ENCODE measurements at regions not wholly inside any gene's neighbourhood (a gene's known extent, or its start where the extent isn't known, plus 50 kb on each side); places are given as distances from the start of the nearest gene placed in this dataset.
"Not testable (repeated sequence)": the region's sequence is repeated elsewhere in the genome, so short reads cannot be mapped to it uniquely, and the experiment has no call there.

- TF ChIP-seq CTCF (conservative IDR thresholded peaks at IDR 0.05; ENCODE audit: low read depth in 2 of 2); POLR2AphosphoS5 (IDR thresholded peaks at IDR 0.05; ENCODE audit: low read depth): not testable (repeated sequence)
Observed at GRCh38 chr7:29701540-29701939, 104.8 kb upstream of the WIPF3 start.

All from GM23338 (cell line).